ENCODE measurements at regions not wholly inside any gene's neighbourhood (a gene's known extent, or its start where the extent isn't known, plus 50 kb on each side); places are given as distances from the start of the nearest gene placed in this dataset.

GRCh38 chr2:101533561-101534148 is 58.7 kb upstream of the RFX8 start:
- H3K27ac ChIP-seq (ENCODE audit: low read depth, low read length) = peak overlapping the region; percentile 72; the same call in 1 of the 2 replicates
- no peak for DNase-seq (ENCODE audit: low read depth in 1 of 2, low spot score in 2 of 2)
- FAIRE-seq = peak; percentile 72
- 0 out of 2 replicates have a peak overlapping the region, but pooled peaks have one; percentile 57 for H2AK5ac ChIP-seq (ENCODE audit: low read depth, low read length)
- H3K14ac ChIP-seq (ENCODE audit: insufficient read length) = no peak overlapping the region
- no peaks in the 10 kb centered on the region for H3K79me2 ChIP-seq (ENCODE audit: control insufficient read depth in 1 of 2, insufficient read depth in 2 of 2, low read length in 2 of 2)
- H3K4me2 ChIP-seq (ENCODE audit: insufficient read depth in 1 of 2, low read depth in 2 of 2, low read length in 2 of 2) = peak overlapping the region; percentile 4 to 50; a peak in 3 of 4 replicates
- ChIA-PET POLR2A (ENCODE audit: partially characterized antibody) (interaction anchor here (1.3 kb wide), 1 partner anchor 233 kb away, joined by 3 read pairs; no protein-coding TSS in a partner anchor), CTCF (ENCODE audit: partially characterized antibody) (interaction anchor here (0.6 to 1.1 kb wide), 4 partner anchors 10 to 199 kb away, joined by 3 to 4 read pairs (median 3); no protein-coding TSS in a partner anchor)
- peaks cover 0 to 12% (median 7%) of the 10 kb centered on the region in 4 experiments; a peak in 5 of 7 replicates for H3K4me1 ChIP-seq (replicated peaks in 1 of 4; ENCODE audit: control insufficient read depth in 3 of 4, insufficient read depth in 4 of 4, low read length in 3 of 4)
- H4K8ac ChIP-seq (ENCODE audit: extremely low read depth, insufficient read depth, low read length) = no peak overlapping the region
- peak overlapping the region; percentile 86; the same call in 1 of the 2 replicates for H2BK5ac ChIP-seq (ENCODE audit: low read depth, low read length)
- peak overlapping the region; percentile 100 for H2BK120ac ChIP-seq (replicated peaks; ENCODE audit: low read depth, low read length)
- no peaks in the 10 kb centered on the region for H3K9me3 ChIP-seq (ENCODE audit: insufficient read depth in 2 of 2, low read depth in 1 of 2, low read length in 1 of 2)
- H2BK12ac ChIP-seq (ENCODE audit: low read depth, low read length) = peak overlapping the region; percentile 89; the same call in 1 of the 2 replicates
- H3K79me1 ChIP-seq (ENCODE audit: low read depth, low read length) = no peaks in the 10 kb centered on the region
- H3K4me3 ChIP-seq (ENCODE audit: extremely low read depth in 1 of 4, insufficient read depth in 2 of 4, low read depth in 3 of 4, low read length in 4 of 4) = no peak overlapping the region
- H4K5ac ChIP-seq (ENCODE audit: insufficient read length, low read depth, low read length) = peak overlapping the region; percentile 77
- H3K4ac ChIP-seq (replicated peaks; ENCODE audit: insufficient read length, low read depth, low read length) = peak overlapping the region; percentile 80
- H3K27me3 ChIP-seq (replicated peaks in 1 of 4; ENCODE audit: control insufficient read depth in 3 of 4, extremely low read depth in 1 of 4, insufficient read depth in 3 of 4, low read length in 3 of 4) = no peaks in the 10 kb centered on the region
- H3K9ac ChIP-seq (replicated peaks in 1 of 4; ENCODE audit: extremely low read depth in 1 of 4, low read depth in 3 of 4, low read length in 3 of 4) = no peak overlapping the region
- WGBS, 2 experiments (ENCODE audit: extremely low coverage in 1 of 2, insufficient coverage in 1 of 2, insufficient read length in 1 of 2, insufficient replicate concordance in 2 of 2, low coverage in 1 of 2, low lambda C conversion rate in 2 of 2, missing lambda C conversion rate in 1 of 2) = 27% methylated on average over 10 of the region's 10 CpGs; no CpG with 5 or more reads in 1 of the 2 experiments
- no peak overlapping the region for H2AFZ ChIP-seq (ENCODE audit: low read length)
- H3K23me2 ChIP-seq (ENCODE audit: low read depth, low read length) = no peaks in the 10 kb centered on the region
- H3K56ac ChIP-seq (replicated peaks; ENCODE audit: insufficient read length, low read depth, low read length) = peak overlapping the region; percentile 73
- H3K23ac ChIP-seq (ENCODE audit: insufficient read length) = no peak overlapping the region
- no peaks in the 10 kb centered on the region for H4K20me1 ChIP-seq (replicated peaks in 1 of 2; ENCODE audit: control insufficient read depth in 1 of 2, insufficient read depth in 2 of 2, low read length in 2 of 2)
- H2BK20ac ChIP-seq (ENCODE audit: low read length) = 0 out of 2 replicates have a peak overlapping the region, but pooled peaks have one; percentile 28
- peak overlapping the region; percentile 22; the same call in 1 of the 2 replicates for H3K18ac ChIP-seq (ENCODE audit: extremely low read depth, low read length)
- H3K36me3 ChIP-seq (ENCODE audit: control insufficient read depth in 2 of 4, insufficient read depth in 4 of 4, low read length in 3 of 4) = no peaks in the 10 kb centered on the region; a peak in 1 of 8 replicates
- H2BK15ac ChIP-seq (ENCODE audit: low read length) = no peak overlapping the region; the same call in 1 of the 2 replicates
- H4K91ac ChIP-seq (replicated peaks; ENCODE audit: insufficient read length, low read length) = peak overlapping the region; percentile 87
- no peak for TF ChIP-seq SAP30 (IDR thresholded peaks at IDR 0.05; ENCODE audit: insufficient read depth, insufficient replicate concordance, low read length)
- TF ChIP-seq ASH2L (IDR thresholded peaks at IDR 0.05; ENCODE audit: low read length) = peak; percentile 35
- no peak for TF ChIP-seq TEAD4 (IDR thresholded peaks at IDR 0.05; ENCODE audit: low read depth, low read length)
- TF ChIP-seq RFX5 (IDR thresholded peaks at IDR 0.05; ENCODE audit: borderline replicate concordance, low read depth, low read length) = no peak
- TF ChIP-seq TAF7 (optimal IDR thresholded peaks at IDR 0.05; ENCODE audit: borderline replicate concordance, low read depth, low read length) = no peak
- TF ChIP-seq SIRT6 (IDR thresholded peaks at IDR 0.05; ENCODE audit: low read length) = no peak
- no peak for TF ChIP-seq EGR1 (IDR thresholded peaks at IDR 0.05; ENCODE audit: borderline replicate concordance, low read depth, low read length)
- TF ChIP-seq KDM5A (IDR thresholded peaks at IDR 0.05; ENCODE audit: low read length) = no peak
- 0 out of 2 replicates have a peak, but pooled peaks have one; percentile 45 for TF ChIP-seq TBP (IDR thresholded peaks at IDR 0.05; ENCODE audit: low read depth, low read length)
- peak; percentile 67 for TF ChIP-seq KDM1A (IDR thresholded peaks at IDR 0.05; ENCODE audit: borderline replicate concordance, low read length)
- peak; percentile 74 for TF ChIP-seq YY1 (IDR thresholded peaks at IDR 0.05; ENCODE audit: low read depth, low read length)
- no peak for TF ChIP-seq SP1 (IDR thresholded peaks at IDR 0.05; ENCODE audit: low read depth, low read length)
- no peak for TF ChIP-seq ATF3 (IDR thresholded peaks at IDR 0.05; ENCODE audit: insufficient read depth, low read depth, low read length)

Measured in H1 (cell line).